Heart left ventricle (tissue), 13 donors: ENCODE measurements at regions not wholly inside any gene's neighbourhood (a gene's known extent, or its start where the extent isn't known, plus 50 kb on each side); places are given as distances from the start of the nearest gene placed in this dataset.

Experiments
- CTCF ChIP-seq, 12 donors: fragments of 200-600 bp; sonication (generic) in 4 of 12; IDR thresholded peaks; one replicate each; pipeline versions ENCODE4 v1.5.0 to v1.8.0; 2018 to 2022; ENCODE audit warnings: antibody characterized with exemption in 12 of 12, mild to moderate bottlenecking in 5 of 12
- POLR2A ChIP-seq, 2 donors: fragments of 450-650 bp; IDR thresholded peaks; one replicate each; pipeline ENCODE4 v1.6.1; 2017; ENCODE audit warnings: antibody characterized with exemption in 2 of 2, mild to moderate bottlenecking in 2 of 2, moderate library complexity in 2 of 2
- donor health status: ischemic (EF 13 %, LVEDD 7.1; RV severe dilation, severe dysfunction).
- donor health status: DM: no; HTN: yes; CAD: no.
- donor health status: DM: no; HTN: no; CAD: no.
- donor health status: ischemic (EF 25% LVEDD 6.9; RV normal size, moderate dysfunction).
- donor health status: ischemic (EF 25% LVEDD 5.7; RV mildly dilated, moderate dysfunction).
- donor health status: ischemic (EF 35%, LVEDD 5.7; RV mildly dilated, moderate dysfunction).
- donor health status: nonischemic (EF 11% LVEDD 7.7; RV severe dilation, severe dysfunction).
- donor health status: DM: yes; HTN: yes; CAD: no.
- donor health status: PGD.
- donor health status: ischemic (EF 29% LVEDD 5.4; RV normal size, mild dysfunction).
- donor health status: nonischemic (EF 23%, LVEDD 6.1; RV moderate dilation, normal function).

GRCh38 chr3:182045736-182046135, 334.0 kb downstream of the SOX2 start:
- TF ChIP-seq CTCF (IDR thresholded peaks at IDR 0.05): no peak
- no peak for TF ChIP-seq POLR2A (IDR thresholded peaks at IDR 0.05)
